GM18868 (cell line): ENCODE measurements at regions not wholly inside any gene's neighbourhood (a gene's known extent, or its start where the extent isn't known, plus 50 kb on each side); places are given as distances from the start of the nearest gene placed in this dataset.
"Not testable (repeated sequence)": the region's sequence is repeated elsewhere in the genome, so short reads cannot be mapped to it uniquely, and the experiment has no call there.

Experiments
- ATAC-seq: cut with Tn5 transposase; IDR thresholded peaks from one replicate; pipeline ENCODE4 v1.9.1; 2021; ENCODE audit warnings: mild to moderate bottlenecking, moderate library complexity; ENCODE audit not compliant: unreplicated experiment

- ATAC-seq = no peak
These were observed 159.6 kb upstream of the STK32A start for GRCh38 chr5:147075187-147075586.

- no peak for ATAC-seq
These were observed 154.4 kb upstream of the STK32A start for GRCh38 chr5:147080391-147080790.

GRCh38 chr5:147081311-147081764 lies 153.5 kb upstream of the STK32A start:
- ATAC-seq = no peak

- ATAC-seq = no peak
These were observed 150.1 kb upstream of the STK32A start for GRCh38 chr5:147084702-147085101.

- ATAC-seq = no peak
These were observed 149.4 kb upstream of the STK32A start for GRCh38 chr5:147085409-147085808.

GRCh38 chr5:147092044-147092443 lies 142.8 kb upstream of the STK32A start:
- no peak for ATAC-seq

GRCh38 chr5:147093138-147093537 lies 141.7 kb upstream of the STK32A start:
- ATAC-seq = no peak

- no peak for ATAC-seq
These were observed 139.1 kb upstream of the STK32A start for GRCh38 chr5:147095740-147096139.

GRCh38 chr5:147098233-147098790 lies 136.5 kb upstream of the STK32A start:
- peak; percentile 68 for ATAC-seq

- ATAC-seq = no peak
These were observed 133.0 kb upstream of the STK32A start for GRCh38 chr5:147101659-147102369.

GRCh38 chr5:147112899-147113298 lies 121.9 kb upstream of the STK32A start:
- no peak for ATAC-seq

GRCh38 chr5:147113967-147114366 lies 120.9 kb upstream of the STK32A start:
- no peak for ATAC-seq

- not testable (repeated sequence) for ATAC-seq
These were observed 95.1 kb upstream of the STK32A start for GRCh38 chr5:147139759-147140158.

GRCh38 chr5:147140558-147140957 lies 94.3 kb upstream of the STK32A start:
- no peak for ATAC-seq

- not testable (repeated sequence) for ATAC-seq
These were observed 93.2 kb upstream of the STK32A start for GRCh38 chr5:147141580-147141979.

- no peak for ATAC-seq
These were observed 91.6 kb upstream of the STK32A start for GRCh38 chr5:147143215-147143614.

GRCh38 chr5:147145328-147145727 lies 89.5 kb upstream of the STK32A start:
- ATAC-seq = no peak

- ATAC-seq = no peak
These were observed 86.1 kb upstream of the STK32A start for GRCh38 chr5:147148715-147149114.

- ATAC-seq = no peak
These were observed 82.7 kb upstream of the STK32A start for GRCh38 chr5:147152086-147152485.

GRCh38 chr5:147154809-147155208 lies 80.0 kb upstream of the STK32A start:
- ATAC-seq = no peak

GRCh38 chr5:147156012-147156411 lies 78.8 kb upstream of the STK32A start:
- no peak for ATAC-seq

- ATAC-seq = no peak
These were observed 73.7 kb upstream of the STK32A start for GRCh38 chr5:147160902-147161700.
